ENCODE measurements at regions not wholly inside any gene's neighbourhood (a gene's known extent, or its start where the extent isn't known, plus 50 kb on each side); places are given as distances from the start of the nearest gene placed in this dataset.

DNA sequence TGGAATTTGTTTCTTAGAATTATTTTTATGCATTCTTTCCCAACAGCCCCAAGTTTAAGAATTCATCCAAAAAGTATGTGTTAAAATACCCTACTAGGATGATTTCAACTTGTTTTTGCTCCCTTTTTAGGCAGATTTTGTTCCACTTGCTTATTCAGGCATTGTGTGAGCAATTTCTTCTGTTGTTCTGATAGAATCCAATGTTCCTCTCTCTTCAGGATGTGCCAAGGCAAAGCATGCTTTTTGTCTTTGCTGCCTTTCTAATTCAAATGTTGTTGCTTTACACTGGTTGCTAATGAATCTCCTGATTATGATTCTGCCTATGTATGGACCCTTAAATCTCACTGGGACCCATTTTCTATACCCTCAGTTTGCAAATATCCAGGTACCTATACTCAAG lies 131.2 kb upstream of the ARHGAP42 start:
- POLR2A ChIA-PET (ENCODE audit: partially characterized antibody), result no interaction called here

More for the DNA sequence above, 131.2 kb upstream of the ARHGAP42 start:
- Histone ChIP-seq H3K79me1 (ENCODE audit: low read depth, low read length) (no peaks in the 10 kb centered on the region), H2BK5ac (ENCODE audit: low read depth, low read length) (no peak overlapping the region), H3K27ac (ENCODE audit: low read depth, low read length) (no peak overlapping the region), H3K4me3 (ENCODE audit: extremely low read depth in 1 of 4, insufficient read depth in 2 of 4, low read depth in 3 of 4, low read length in 4 of 4) (no peak overlapping the region), H3K4me1 (replicated peaks in 1 of 4; ENCODE audit: control insufficient read depth in 3 of 4, insufficient read depth in 4 of 4, low read length in 3 of 4) (peaks cover 3 to 15% (median 9%) of the 10 kb centered on the region in 4 experiments), H2BK20ac (ENCODE audit: low read length) (no peak overlapping the region), H2AFZ (ENCODE audit: low read length) (no peak overlapping the region), H3K18ac (ENCODE audit: extremely low read depth, low read length) (no peak overlapping the region), H4K5ac (ENCODE audit: insufficient read length, low read depth, low read length) (no peak overlapping the region), H2AK5ac (ENCODE audit: low read depth, low read length) (no peak overlapping the region), H4K91ac (replicated peaks; ENCODE audit: insufficient read length, low read length) (no peak overlapping the region), H2BK15ac (ENCODE audit: low read length) (no peak overlapping the region), H3K9me3 (ENCODE audit: insufficient read depth in 2 of 2, low read depth in 1 of 2, low read length in 1 of 2) (no peaks in the 10 kb centered on the region), H3K36me3 (ENCODE audit: control insufficient read depth in 2 of 4, insufficient read depth in 4 of 4, low read length in 3 of 4) (no peaks in the 10 kb centered on the region), H3K79me2 (ENCODE audit: control insufficient read depth in 1 of 2, insufficient read depth in 2 of 2, low read length in 2 of 2) (no peaks in the 10 kb centered on the region), H3K4ac (replicated peaks; ENCODE audit: insufficient read length, low read depth, low read length) (no peak overlapping the region), H4K8ac (ENCODE audit: extremely low read depth, insufficient read depth, low read length) (no peak overlapping the region), H3K4me2 (ENCODE audit: insufficient read depth in 1 of 2, low read depth in 2 of 2, low read length in 2 of 2) (peak overlapping the region in 1 of 2 experiments; percentile 30; a peak in 1 of 4 replicates), H2BK12ac (ENCODE audit: low read depth, low read length) (no peak overlapping the region), H3K9ac (replicated peaks in 1 of 4; ENCODE audit: extremely low read depth in 1 of 4, low read depth in 3 of 4, low read length in 3 of 4) (no peak overlapping the region), H3K14ac (ENCODE audit: insufficient read length) (no peak overlapping the region), H4K20me1 (replicated peaks in 1 of 2; ENCODE audit: control insufficient read depth in 1 of 2, insufficient read depth in 2 of 2, low read length in 2 of 2) (no peaks in the 10 kb centered on the region), H2BK120ac (replicated peaks; ENCODE audit: low read depth, low read length) (no peak overlapping the region), H3K27me3 (replicated peaks in 1 of 4; ENCODE audit: control insufficient read depth in 3 of 4, extremely low read depth in 1 of 4, insufficient read depth in 3 of 4, low read length in 3 of 4) (no peaks in the 10 kb centered on the region), H3K56ac (replicated peaks; ENCODE audit: insufficient read length, low read depth, low read length) (no peak overlapping the region), H3K23me2 (ENCODE audit: low read depth, low read length) (no peaks in the 10 kb centered on the region; the same call in 1 of the 2 replicates), H3K23ac (ENCODE audit: insufficient read length) (no peak overlapping the region)
- FAIRE-seq (no peak), DNase-seq (ENCODE audit: low read depth in 1 of 2, low spot score in 2 of 2) (no peak)
- TF ChIP-seq TAF7 (optimal IDR thresholded peaks at IDR 0.05; ENCODE audit: borderline replicate concordance, low read depth, low read length), result no peak
- TF ChIP-seq SRF (IDR thresholded peaks at IDR 0.05; ENCODE audit: low read depth, low read length), result no peak
- TF ChIP-seq PHF8 (conservative IDR thresholded peaks at IDR 0.05; ENCODE audit: low read depth, low read length), result no peak
- TF ChIP-seq SUZ12 (IDR thresholded peaks at IDR 0.05; ENCODE audit: low read length), result no peak
- TF ChIP-seq, protein P1, sequence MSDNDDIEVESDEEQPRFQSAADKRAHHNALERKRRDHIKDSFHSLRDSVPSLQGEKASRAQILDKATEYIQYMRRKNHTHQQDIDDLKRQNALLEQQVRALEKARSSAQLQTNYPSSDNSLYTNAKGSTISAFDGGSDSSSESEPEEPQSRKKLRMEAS (IDR thresholded peaks at IDR 0.05), result no peak
- no peak for TF ChIP-seq BRCA1 (IDR thresholded peaks at IDR 0.05; ENCODE audit: low read depth, low read length)
- no peak for TF ChIP-seq GABPA (IDR thresholded peaks at IDR 0.05; ENCODE audit: borderline replicate concordance, insufficient read depth, low read length)
- no peak for TF ChIP-seq JUND (IDR thresholded peaks at IDR 0.05; ENCODE audit: low read length)
- TF ChIP-seq SP2 (IDR thresholded peaks at IDR 0.05; ENCODE audit: low read length), result no peak
- TF ChIP-seq EGR1 (IDR thresholded peaks at IDR 0.05; ENCODE audit: borderline replicate concordance, low read depth, low read length), result no peak
- no peak for TF ChIP-seq RXRA (IDR thresholded peaks at IDR 0.05; ENCODE audit: insufficient read depth, low read depth, low read length)
- no peak for TF ChIP-seq HDAC6 (IDR thresholded peaks at IDR 0.05; ENCODE audit: low read depth, low read length)
- no peak for TF ChIP-seq SIRT6 (IDR thresholded peaks at IDR 0.05; ENCODE audit: low read length)
- TF ChIP-seq CHD2 (IDR thresholded peaks at IDR 0.05; ENCODE audit: low read length), result no peak
- TF ChIP-seq NRF1 (IDR thresholded peaks at IDR 0.05; ENCODE audit: low read depth, low read length), result no peak
- TF ChIP-seq MAFK (IDR thresholded peaks at IDR 0.05; ENCODE audit: low read depth, low read length), result no peak
- CTCF ChIA-PET (ENCODE audit: partially characterized antibody), result no interaction called here
